NCI-H2171 (cell line): ENCODE measurements at regions not wholly inside any gene's neighbourhood (a gene's known extent, or its start where the extent isn't known, plus 50 kb on each side); places are given as distances from the start of the nearest gene placed in this dataset.
"Not testable (repeated sequence)": the region's sequence is repeated elsewhere in the genome, so short reads cannot be mapped to it uniquely, and the experiment has no call there.

ENCODE experiments used
- DNase-seq: peaks from one replicate; lab custom pipeline; 2025; lab: John Stamatoyannopoulos, UW

- DNase-seq: not testable (repeated sequence)
Observed at GRCh38 chr16:29199626-29200025, 206.9 kb downstream of the NPIPB11 start.

GRCh38 chr16:29198731-29199521 is 207.6 kb downstream of the NPIPB11 start:
- no peak for DNase-seq

- DNase-seq: no peak
Observed at GRCh38 chr16:29198231-29198630, 208.3 kb downstream of the NPIPB11 start.

GRCh38 chr16:29197494-29198100 is 208.9 kb downstream of the NPIPB11 start:
- DNase-seq: not testable (repeated sequence)

GRCh38 chr16:29196746-29197145 is 209.8 kb downstream of the NPIPB11 start:
- DNase-seq: not testable (repeated sequence)

- not testable (repeated sequence) for DNase-seq
Observed at GRCh38 chr16:29195116-29195872, 210.4 kb downstream of the LAT start.

GRCh38 chr16:29194185-29194844 is 209.5 kb downstream of the LAT start:
- not testable (repeated sequence) for DNase-seq

GRCh38 chr16:29193634-29194033 is 208.8 kb downstream of the LAT start:
- DNase-seq: not testable (repeated sequence)

GRCh38 chr16:29193248-29193574 is 208.4 kb downstream of the LAT start:
- DNase-seq: not testable (repeated sequence)

- no peak for DNase-seq
Observed at GRCh38 chr16:29192329-29193247, 207.7 kb downstream of the LAT start.

GRCh38 chr16:29191636-29192180 is 206.9 kb downstream of the LAT start:
- DNase-seq: not testable (repeated sequence)

GRCh38 chr16:29190553-29191431 is 205.9 kb downstream of the LAT start:
- DNase-seq: not testable (repeated sequence)

- not testable (repeated sequence) for DNase-seq
Observed at GRCh38 chr16:29188806-29189205, 204.0 kb downstream of the LAT start.

GRCh38 chr16:29186306-29187220 is 201.7 kb downstream of the LAT start:
- not testable (repeated sequence) for DNase-seq

GRCh38 chr16:29185872-29186271 is 201.0 kb downstream of the LAT start:
- DNase-seq: not testable (repeated sequence)

GRCh38 chr16:29184738-29185438 is 200.0 kb downstream of the LAT start:
- not testable (repeated sequence) for DNase-seq

GRCh38 chr16:29182940-29183868 is 198.4 kb downstream of the LAT start:
- not testable (repeated sequence) for DNase-seq
